ENCODE measurements at regions not wholly inside any gene's neighbourhood (a gene's known extent, or its start where the extent isn't known, plus 50 kb on each side); places are given as distances from the start of the nearest gene placed in this dataset.
"Not testable (repeated sequence)": the region's sequence is repeated elsewhere in the genome, so short reads cannot be mapped to it uniquely, and the experiment has no call there.

- not testable (repeated sequence) for TF ChIP-seq POLR2A (IDR thresholded peaks at IDR 0.05; ENCODE audit: low read depth, low read length); POLR2AphosphoS5 (IDR thresholded peaks at IDR 0.05; ENCODE audit: low read depth, low read length); TAF1 (IDR thresholded peaks at IDR 0.05; ENCODE audit: borderline replicate concordance, low read depth, low read length)
Measured at GRCh38 chr12:84391176-84391575, 521.4 kb downstream of the SLC6A15 start.
